ENCODE measurements at regions not wholly inside any gene's neighbourhood (a gene's known extent, or its start where the extent isn't known, plus 50 kb on each side); places are given as distances from the start of the nearest gene placed in this dataset.
"Not testable (repeated sequence)": the region's sequence is repeated elsewhere in the genome, so short reads cannot be mapped to it uniquely, and the experiment has no call there.

DNA sequence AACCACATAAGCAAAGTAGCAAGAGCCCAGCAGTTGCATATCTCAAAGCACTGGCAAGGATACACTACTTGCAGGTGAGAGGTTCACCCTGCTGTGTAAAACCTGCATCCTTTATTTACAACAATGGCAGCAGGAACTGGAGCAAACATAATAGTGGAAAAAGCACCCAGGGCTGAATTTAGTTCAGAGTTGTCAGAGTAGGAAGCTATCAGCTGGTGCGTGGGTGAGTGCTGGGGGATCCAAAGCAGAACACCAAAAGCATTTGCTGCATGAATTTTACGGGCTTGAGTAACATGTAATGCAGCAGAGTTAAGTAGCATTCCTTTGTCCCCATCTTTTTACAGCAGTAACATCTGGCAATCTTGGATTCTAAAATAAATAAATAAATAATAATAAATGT is 73.5 kb upstream of the SRD5A2 start:
- H3K9me3 ChIP-seq (ENCODE audit: control insufficient read depth, low read length) = peaks cover 5% of the 10 kb centered on the region
- no peak for DNase-seq (ENCODE audit: low read depth)
- H3K4me1 ChIP-seq (ENCODE audit: control insufficient read depth, insufficient read depth, low read length) = no peaks in the 10 kb centered on the region
- H3K27me3 ChIP-seq (replicated peaks; ENCODE audit: control insufficient read depth, insufficient read depth, low read length) = no peaks in the 10 kb centered on the region
- H3K36me3 ChIP-seq (ENCODE audit: control insufficient read depth, insufficient read depth, low read length, severe bottlenecking) = no peaks in the 10 kb centered on the region
- H3K4me3 ChIP-seq (ENCODE audit: low read length) = no peak overlapping the region
- no peak overlapping the region for H3K9ac ChIP-seq (ENCODE audit: low read length)

- Histone ChIP-seq H3K4me3 (ENCODE audit: low read length) (no peak overlapping the region), H3K9ac (ENCODE audit: low read length) (no peak overlapping the region), H3K4me1 (ENCODE audit: control insufficient read depth, insufficient read depth, low read length) (no peaks in the 10 kb centered on the region), H3K36me3 (ENCODE audit: control insufficient read depth, insufficient read depth, low read length, severe bottlenecking) (no peaks in the 10 kb centered on the region), H3K9me3 (ENCODE audit: control insufficient read depth, low read length) (no peaks in the 10 kb centered on the region), H3K27me3 (replicated peaks; ENCODE audit: control insufficient read depth, insufficient read depth, low read length) (no peaks in the 10 kb centered on the region)
- no peak for DNase-seq (ENCODE audit: low read depth)
Measured at GRCh38 chr2:31651736-31652135, 71.0 kb upstream of the SRD5A2 start.

GRCh38 chr2:31651267-31651666 is 70.5 kb upstream of the SRD5A2 start:
- no peak overlapping the region for H3K4me3 ChIP-seq (ENCODE audit: low read length)
- no peaks in the 10 kb centered on the region for H3K36me3 ChIP-seq (ENCODE audit: control insufficient read depth, insufficient read depth, low read length, severe bottlenecking)
- H3K4me1 ChIP-seq (ENCODE audit: control insufficient read depth, insufficient read depth, low read length) = no peaks in the 10 kb centered on the region
- H3K27me3 ChIP-seq (replicated peaks; ENCODE audit: control insufficient read depth, insufficient read depth, low read length) = no peaks in the 10 kb centered on the region
- H3K9me3 ChIP-seq (ENCODE audit: control insufficient read depth, low read length) = no peaks in the 10 kb centered on the region
- DNase-seq (ENCODE audit: low read depth) = no peak
- H3K9ac ChIP-seq (ENCODE audit: low read length) = no peak overlapping the region

DNA sequence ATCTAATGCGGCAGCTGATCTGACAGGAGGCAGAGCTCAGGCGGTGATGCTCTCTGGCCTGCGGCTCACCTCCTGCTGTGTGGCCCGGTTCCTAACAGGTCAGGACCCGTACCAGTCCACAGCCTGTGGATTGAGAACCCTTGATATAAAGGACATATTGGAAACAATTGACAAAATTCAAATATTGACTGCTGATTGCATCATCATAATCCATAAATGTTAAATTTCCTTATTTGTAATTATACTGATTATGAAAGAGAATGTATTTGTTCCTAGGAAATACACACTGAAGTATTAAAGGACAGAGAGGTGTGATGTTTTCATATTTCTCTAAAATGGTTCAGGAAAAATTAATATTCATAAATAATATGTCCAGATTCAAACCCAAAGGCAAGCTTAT is 63.8 kb upstream of the SRD5A2 start:
- H3K9me3 ChIP-seq (ENCODE audit: control insufficient read depth, low read length) = peaks cover 5% of the 10 kb centered on the region
- H3K27me3 ChIP-seq (replicated peaks; ENCODE audit: control insufficient read depth, insufficient read depth, low read length) = no peaks in the 10 kb centered on the region
- no peak overlapping the region for H3K4me3 ChIP-seq (ENCODE audit: low read length)
- H3K36me3 ChIP-seq (ENCODE audit: control insufficient read depth, insufficient read depth, low read length, severe bottlenecking) = no peaks in the 10 kb centered on the region
- H3K4me1 ChIP-seq (ENCODE audit: control insufficient read depth, insufficient read depth, low read length) = no peaks in the 10 kb centered on the region
- no peak overlapping the region for H3K9ac ChIP-seq (ENCODE audit: low read length)
- DNase-seq (ENCODE audit: low read depth) = no peak

DNA sequence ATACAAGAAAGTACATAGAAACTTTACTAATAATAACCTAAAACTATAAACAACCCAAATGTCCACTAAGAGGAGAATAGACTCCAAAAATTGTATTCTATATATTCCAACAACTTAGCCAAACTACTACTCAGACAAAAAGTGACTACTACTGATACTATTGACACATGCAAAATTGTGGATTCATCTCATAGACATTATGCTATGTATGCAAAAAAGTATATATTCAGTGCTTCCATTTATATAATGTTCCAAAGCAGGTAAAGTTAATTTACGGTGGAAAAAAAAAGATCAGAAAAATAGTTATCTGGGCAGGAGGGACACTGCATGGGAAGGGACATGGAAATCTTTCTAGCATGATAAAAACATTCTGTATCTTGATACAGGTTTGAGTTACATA is 62.0 kb upstream of the SRD5A2 start:
- Histone ChIP-seq H3K9me3 (ENCODE audit: control insufficient read depth, low read length) (peaks cover 5% of the 10 kb centered on the region), H3K9ac (ENCODE audit: low read length) (no peak overlapping the region)
- no peak for DNase-seq (ENCODE audit: low read depth)

DNA sequence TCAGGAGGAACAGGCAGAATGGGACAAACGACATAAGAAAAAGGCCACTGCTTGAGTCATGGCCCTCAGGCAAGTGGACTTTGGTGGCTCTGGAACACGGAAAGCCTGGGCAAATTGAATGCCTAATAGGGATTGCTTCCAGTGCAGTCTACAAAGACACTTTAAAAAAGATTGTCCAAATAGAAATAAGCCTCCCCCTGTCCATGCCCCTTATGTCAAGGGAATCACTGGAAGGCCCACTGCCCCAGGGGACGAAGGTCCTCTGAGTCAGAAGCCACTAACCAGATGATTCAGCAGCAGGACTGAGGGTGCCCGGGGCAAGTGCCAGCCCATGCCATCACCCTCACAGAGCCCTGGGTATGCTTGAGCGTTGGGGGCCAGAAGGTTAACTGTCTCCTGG is 51.5 kb upstream of the SRD5A2 start:
- not testable (repeated sequence) for H3K36me3 ChIP-seq (ENCODE audit: control insufficient read depth, insufficient read depth, low read length, severe bottlenecking); H3K9me3 ChIP-seq (ENCODE audit: control insufficient read depth, low read length); H3K4me1 ChIP-seq (ENCODE audit: control insufficient read depth, insufficient read depth, low read length); H3K9ac ChIP-seq (ENCODE audit: low read length); H3K4me3 ChIP-seq (ENCODE audit: low read length); H3K27me3 ChIP-seq (replicated peaks; ENCODE audit: control insufficient read depth, insufficient read depth, low read length); DNase-seq (ENCODE audit: low read depth)

More for the DNA sequence above, 62.0 kb upstream of the SRD5A2 start:
- Histone ChIP-seq H3K27me3 (replicated peaks; ENCODE audit: control insufficient read depth, insufficient read depth, low read length) (no peaks in the 10 kb centered on the region), H3K36me3 (ENCODE audit: control insufficient read depth, insufficient read depth, low read length, severe bottlenecking) (no peaks in the 10 kb centered on the region), H3K4me3 (ENCODE audit: low read length) (no peak overlapping the region), H3K4me1 (ENCODE audit: control insufficient read depth, insufficient read depth, low read length) (no peaks in the 10 kb centered on the region)

Measured in adipocyte (in vitro differentiated cells).